ENCODE measurements at regions not wholly inside any gene's neighbourhood (a gene's known extent, or its start where the extent isn't known, plus 50 kb on each side); places are given as distances from the start of the nearest gene placed in this dataset.

GRCh38 chr2:185471441-185471840, 267.2 kb upstream of the FSIP2 start:
- TF ChIP-seq CTCF (IDR thresholded peaks at IDR 0.05; ENCODE audit: low read depth, low read length), result no peak
- H3K4me3 ChIP-seq (ENCODE audit: low read depth, low read length), result no peak overlapping the region

- H3K4me3 ChIP-seq (ENCODE audit: low read depth, low read length), result no peak overlapping the region
- no peak for TF ChIP-seq CTCF (IDR thresholded peaks at IDR 0.05; ENCODE audit: low read depth, low read length)
Measured at GRCh38 chr2:185472574-185472973, 266.0 kb upstream of the FSIP2 start.

GRCh38 chr2:185473838-185474237, 264.8 kb upstream of the FSIP2 start:
- no peak for TF ChIP-seq CTCF (IDR thresholded peaks at IDR 0.05; ENCODE audit: low read depth, low read length)
- H3K4me3 ChIP-seq (ENCODE audit: low read depth, low read length), result no peak overlapping the region

GRCh38 chr2:185475914-185476313, 262.7 kb upstream of the FSIP2 start:
- H3K4me3 ChIP-seq (ENCODE audit: low read depth, low read length), result no peak overlapping the region
- TF ChIP-seq CTCF (IDR thresholded peaks at IDR 0.05; ENCODE audit: low read depth, low read length), result no peak

GRCh38 chr2:185477452-185477851, 261.2 kb upstream of the FSIP2 start:
- no peak overlapping the region for H3K4me3 ChIP-seq (ENCODE audit: low read depth, low read length)
- no peak for TF ChIP-seq CTCF (IDR thresholded peaks at IDR 0.05; ENCODE audit: low read depth, low read length)

GRCh38 chr2:185484602-185485001, 254.0 kb upstream of the FSIP2 start:
- no peak overlapping the region for H3K4me3 ChIP-seq (ENCODE audit: low read depth, low read length)
- TF ChIP-seq CTCF (IDR thresholded peaks at IDR 0.05; ENCODE audit: low read depth, low read length), result no peak

- no peak overlapping the region for H3K4me3 ChIP-seq (ENCODE audit: low read depth, low read length)
- no peak for TF ChIP-seq CTCF (IDR thresholded peaks at IDR 0.05; ENCODE audit: low read depth, low read length)
Measured at GRCh38 chr2:185502351-185502750, 236.3 kb upstream of the FSIP2 start.

Data from WI38 (cell line).